ENCODE measurements at regions not wholly inside any gene's neighbourhood (a gene's known extent, or its start where the extent isn't known, plus 50 kb on each side); places are given as distances from the start of the nearest gene placed in this dataset.

DNA sequence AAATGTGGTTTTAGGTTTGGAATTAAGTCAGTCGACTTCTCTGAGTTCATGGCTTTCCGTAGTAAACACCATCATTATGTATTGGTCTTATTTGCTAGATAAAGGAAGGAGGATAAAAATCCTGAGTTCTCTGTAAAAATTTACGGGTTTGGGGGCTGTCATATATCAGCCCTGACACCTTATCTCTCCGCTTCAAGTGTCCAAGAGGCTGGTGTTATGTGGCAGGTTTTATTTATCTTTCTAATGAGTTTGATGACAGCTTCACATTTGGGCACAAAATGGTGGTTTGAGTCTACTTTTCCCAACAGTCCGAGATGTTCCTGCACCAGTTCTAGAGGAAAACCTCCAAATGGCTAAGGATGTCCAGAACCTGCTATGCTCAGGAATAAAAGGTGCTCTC is 67.3 kb upstream of the VSTM5 start:
- TF ChIP-seq, protein P1, sequence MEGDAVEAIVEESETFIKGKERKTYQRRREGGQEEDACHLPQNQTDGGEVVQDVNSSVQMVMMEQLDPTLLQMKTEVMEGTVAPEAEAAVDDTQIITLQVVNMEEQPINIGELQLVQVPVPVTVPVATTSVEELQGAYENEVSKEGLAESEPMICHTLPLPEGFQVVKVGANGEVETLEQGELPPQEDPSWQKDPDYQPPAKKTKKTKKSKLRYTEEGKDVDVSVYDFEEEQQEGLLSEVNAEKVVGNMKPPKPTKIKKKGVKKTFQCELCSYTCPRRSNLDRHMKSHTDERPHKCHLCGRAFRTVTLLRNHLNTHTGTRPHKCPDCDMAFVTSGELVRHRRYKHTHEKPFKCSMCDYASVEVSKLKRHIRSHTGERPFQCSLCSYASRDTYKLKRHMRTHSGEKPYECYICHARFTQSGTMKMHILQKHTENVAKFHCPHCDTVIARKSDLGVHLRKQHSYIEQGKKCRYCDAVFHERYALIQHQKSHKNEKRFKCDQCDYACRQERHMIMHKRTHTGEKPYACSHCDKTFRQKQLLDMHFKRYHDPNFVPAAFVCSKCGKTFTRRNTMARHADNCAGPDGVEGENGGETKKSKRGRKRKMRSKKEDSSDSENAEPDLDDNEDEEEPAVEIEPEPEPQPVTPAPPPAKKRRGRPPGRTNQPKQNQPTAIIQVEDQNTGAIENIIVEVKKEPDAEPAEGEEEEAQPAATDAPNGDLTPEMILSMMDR (IDR thresholded peaks at IDR 0.05), result no peak
- TF ChIP-seq EZH2 (IDR thresholded peaks at IDR 0.05) (no peak), EZH2phosphoT487 (IDR thresholded peaks at IDR 0.05) (no peak)
